IPS-NIHi7 (cell line): ENCODE measurements at regions not wholly inside any gene's neighbourhood (a gene's known extent, or its start where the extent isn't known, plus 50 kb on each side); places are given as distances from the start of the nearest gene placed in this dataset.
"Not testable (repeated sequence)": the region's sequence is repeated elsewhere in the genome, so short reads cannot be mapped to it uniquely, and the experiment has no call there.

Experiments used
- DNase-seq: peaks from one replicate; pipeline ENCODE4 v3.0.0; 2012; ENCODE audit warnings: mixed read lengths; ENCODE audit errors: extremely low spot score

GRCh38 chr2:7527165-7527722 lies 610.0 kb downstream of the RNF144A start:
- no peak for DNase-seq

- DNase-seq: no peak
Observed at GRCh38 chr2:7530001-7530400, 612.8 kb downstream of the RNF144A start.

GRCh38 chr2:7539077-7539476 lies 621.9 kb downstream of the RNF144A start:
- DNase-seq: no peak

GRCh38 chr2:7539760-7540159 lies 622.5 kb downstream of the RNF144A start:
- DNase-seq: no peak

GRCh38 chr2:7552825-7553570 lies 635.8 kb downstream of the RNF144A start:
- no peak for DNase-seq

GRCh38 chr2:7555260-7555659 lies 638.0 kb downstream of the RNF144A start:
- no peak for DNase-seq

- no peak for DNase-seq
Observed at GRCh38 chr2:7557376-7557775, 640.2 kb downstream of the RNF144A start.

GRCh38 chr2:7559791-7560190 lies 642.6 kb downstream of the RNF144A start:
- DNase-seq: no peak

GRCh38 chr2:7566382-7566881 lies 649.2 kb downstream of the RNF144A start:
- DNase-seq: no peak

GRCh38 chr2:7567116-7567515 lies 649.9 kb downstream of the RNF144A start:
- DNase-seq: not testable (repeated sequence)

- peak; percentile 19 for DNase-seq
Observed at GRCh38 chr2:7567646-7568045, 650.4 kb downstream of the RNF144A start.

- no peak for DNase-seq
Observed at GRCh38 chr2:7570247-7570646, 653.0 kb downstream of the RNF144A start.

GRCh38 chr2:7571701-7572100 lies 654.5 kb downstream of the RNF144A start:
- no peak for DNase-seq

GRCh38 chr2:7572450-7572849 lies 655.2 kb downstream of the RNF144A start:
- DNase-seq: no peak

GRCh38 chr2:7573166-7573825 lies 656.1 kb downstream of the RNF144A start:
- no peak for DNase-seq

- no peak for DNase-seq
Observed at GRCh38 chr2:7574385-7574784, 657.2 kb downstream of the RNF144A start.

GRCh38 chr2:7577769-7578168 lies 660.6 kb downstream of the RNF144A start:
- no peak for DNase-seq

- DNase-seq: no peak
Observed at GRCh38 chr2:7584017-7584416, 666.8 kb downstream of the RNF144A start.

GRCh38 chr2:7586898-7587297 lies 669.7 kb downstream of the RNF144A start:
- DNase-seq: no peak

GRCh38 chr2:7588295-7588694 lies 671.1 kb downstream of the RNF144A start:
- no peak for DNase-seq

GRCh38 chr2:7592618-7593140 lies 675.5 kb downstream of the RNF144A start:
- DNase-seq: no peak

- DNase-seq: no peak
Observed at GRCh38 chr2:7593360-7593759, 676.1 kb downstream of the RNF144A start.

GRCh38 chr2:7594211-7594610 lies 677.0 kb downstream of the RNF144A start:
- no peak for DNase-seq
